Lower lobe of right lung (tissue), 2 donors: ENCODE measurements at regions not wholly inside any gene's neighbourhood (a gene's known extent, or its start where the extent isn't known, plus 50 kb on each side); places are given as distances from the start of the nearest gene placed in this dataset.
"Not testable (repeated sequence)": the region's sequence is repeated elsewhere in the genome, so short reads cannot be mapped to it uniquely, and the experiment has no call there.

Source experiments
- ATAC-seq, 2 donors: fragments of 200-7000 bp; cut with Tn5 transposase; one replicate each; pipeline ENCODE4 v1.9.1; 2020 to 2022; ENCODE audit warnings: mild to moderate bottlenecking in 2 of 2, moderate library complexity in 2 of 2
- DNase-seq: peaks from one replicate; pipeline ENCODE4 v3.0.0-alpha.2; 2020
- H3K27ac ChIP-seq: fragments of 200-600 bp; one replicate; pipeline ENCODE4 v1.8.0; 2022
- H3K27me3 ChIP-seq: fragments of 200-600 bp; one replicate; pipeline ENCODE4 v1.8.0; 2022; ENCODE audit warnings: low read depth
- H3K36me3 ChIP-seq: fragments of 200-600 bp; one replicate; pipeline ENCODE4 v1.8.0; 2022; ENCODE audit warnings: mild to moderate bottlenecking
- H3K4me1 ChIP-seq: fragments of 200-600 bp; one replicate; pipeline ENCODE4 v1.8.0; 2022
- H3K4me3 ChIP-seq: fragments of 200-600 bp; one replicate; pipeline ENCODE4 v1.8.0; 2022; ENCODE audit warnings: mild to moderate bottlenecking
- H3K9me3 ChIP-seq: fragments of 200-600 bp; one replicate; pipeline ENCODE4 v1.8.0; 2022
- intact Hi-C: fragments of 100-400 bp; cut with DNase I; formaldehyde crosslinking; loops from one replicate; pipeline ENCODE4 v1.11.0; 2022
- TF ChIP-seq, protein P1 (sequence below): fragments of 200-600 bp; IDR thresholded peaks from one replicate; pipeline ENCODE4 v1.8.0; 2022; ENCODE audit warnings: antibody characterized with exemption, mild to moderate bottlenecking
- donor health status: DM: no; HTN: yes; CAD: no; lungs with severe emphysema.

- Histone ChIP-seq H3K9me3 (no peaks in the 10 kb centered on the region), H3K27me3 (no peaks in the 10 kb centered on the region), H3K27ac (no peak overlapping the region), H3K4me1 (peaks cover 13% of the 10 kb centered on the region), H3K4me3 (no peak overlapping the region), H3K36me3 (no peaks in the 10 kb centered on the region)
- no peak for DNase-seq
- no peak for ATAC-seq
- intact Hi-C loops = no loop called here
- TF ChIP-seq, protein P1, sequence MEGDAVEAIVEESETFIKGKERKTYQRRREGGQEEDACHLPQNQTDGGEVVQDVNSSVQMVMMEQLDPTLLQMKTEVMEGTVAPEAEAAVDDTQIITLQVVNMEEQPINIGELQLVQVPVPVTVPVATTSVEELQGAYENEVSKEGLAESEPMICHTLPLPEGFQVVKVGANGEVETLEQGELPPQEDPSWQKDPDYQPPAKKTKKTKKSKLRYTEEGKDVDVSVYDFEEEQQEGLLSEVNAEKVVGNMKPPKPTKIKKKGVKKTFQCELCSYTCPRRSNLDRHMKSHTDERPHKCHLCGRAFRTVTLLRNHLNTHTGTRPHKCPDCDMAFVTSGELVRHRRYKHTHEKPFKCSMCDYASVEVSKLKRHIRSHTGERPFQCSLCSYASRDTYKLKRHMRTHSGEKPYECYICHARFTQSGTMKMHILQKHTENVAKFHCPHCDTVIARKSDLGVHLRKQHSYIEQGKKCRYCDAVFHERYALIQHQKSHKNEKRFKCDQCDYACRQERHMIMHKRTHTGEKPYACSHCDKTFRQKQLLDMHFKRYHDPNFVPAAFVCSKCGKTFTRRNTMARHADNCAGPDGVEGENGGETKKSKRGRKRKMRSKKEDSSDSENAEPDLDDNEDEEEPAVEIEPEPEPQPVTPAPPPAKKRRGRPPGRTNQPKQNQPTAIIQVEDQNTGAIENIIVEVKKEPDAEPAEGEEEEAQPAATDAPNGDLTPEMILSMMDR = peak; percentile 72
Observed at GRCh38 chr6:27161946-27162603, 85.4 kb upstream of the PRSS16 start.

DNA sequence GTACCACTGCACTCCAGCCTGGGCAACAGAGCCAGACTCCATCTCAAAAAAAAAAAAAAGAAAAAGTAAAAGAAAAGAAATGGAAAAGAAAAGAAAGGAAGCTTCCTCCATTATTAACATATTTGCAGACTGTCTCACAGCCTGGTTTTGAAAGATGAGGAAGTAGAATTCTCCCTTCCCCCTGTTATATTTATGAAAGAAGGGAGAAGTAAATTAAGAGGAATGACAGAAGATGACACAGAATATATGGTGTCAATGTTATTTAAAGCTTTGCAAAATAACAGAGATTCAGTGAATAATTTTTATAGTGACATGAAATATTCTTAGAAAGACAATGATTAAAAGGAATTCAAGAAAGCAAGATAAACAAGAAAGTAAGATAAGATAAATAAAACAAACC lies 83.7 kb upstream of the PRSS16 start:
- TF ChIP-seq, protein P1 = no peak
- ATAC-seq (no peak), DNase-seq (no peak)
- no peaks in the 10 kb centered on the region for H3K36me3 ChIP-seq
- no peak overlapping the region for H3K27ac ChIP-seq
- H3K27me3 ChIP-seq = no peaks in the 10 kb centered on the region
- no peaks in the 10 kb centered on the region for H3K9me3 ChIP-seq
- no peaks in the 10 kb centered on the region for H3K4me1 ChIP-seq
- intact Hi-C loops = no loop called here
- H3K4me3 ChIP-seq = no peak overlapping the region

DNA sequence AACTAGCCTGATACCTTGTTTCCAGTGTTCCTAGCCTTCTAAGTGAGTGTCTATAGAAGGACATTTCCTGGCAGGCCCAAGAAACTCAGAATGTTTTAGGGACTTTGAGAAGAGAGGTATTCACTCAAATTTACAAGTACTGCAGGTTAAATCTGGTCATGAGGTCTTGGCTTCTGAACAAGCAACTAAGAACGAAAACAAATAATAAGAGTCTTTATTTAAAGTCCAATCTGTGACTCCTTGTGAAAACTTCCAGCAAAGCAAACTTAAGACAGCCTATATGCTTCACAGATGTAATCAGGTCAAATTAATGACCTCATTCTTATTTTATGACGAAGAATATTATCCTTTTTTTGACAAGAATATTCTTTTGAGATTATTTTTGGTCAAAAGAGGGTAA lies 79.4 kb upstream of the PRSS16 start:
- no peaks in the 10 kb centered on the region for H3K4me1 ChIP-seq
- intact Hi-C loops = no loop called here
- ATAC-seq (peak in 1 of 2 donors; percentile 42), DNase-seq (no peak)
- H3K27me3 ChIP-seq = no peaks in the 10 kb centered on the region
- H3K4me3 ChIP-seq = no peak overlapping the region
- no peaks in the 10 kb centered on the region for H3K9me3 ChIP-seq
- TF ChIP-seq, protein P1 = no peak
- no peak overlapping the region for H3K27ac ChIP-seq
- H3K36me3 ChIP-seq = no peaks in the 10 kb centered on the region

DNA sequence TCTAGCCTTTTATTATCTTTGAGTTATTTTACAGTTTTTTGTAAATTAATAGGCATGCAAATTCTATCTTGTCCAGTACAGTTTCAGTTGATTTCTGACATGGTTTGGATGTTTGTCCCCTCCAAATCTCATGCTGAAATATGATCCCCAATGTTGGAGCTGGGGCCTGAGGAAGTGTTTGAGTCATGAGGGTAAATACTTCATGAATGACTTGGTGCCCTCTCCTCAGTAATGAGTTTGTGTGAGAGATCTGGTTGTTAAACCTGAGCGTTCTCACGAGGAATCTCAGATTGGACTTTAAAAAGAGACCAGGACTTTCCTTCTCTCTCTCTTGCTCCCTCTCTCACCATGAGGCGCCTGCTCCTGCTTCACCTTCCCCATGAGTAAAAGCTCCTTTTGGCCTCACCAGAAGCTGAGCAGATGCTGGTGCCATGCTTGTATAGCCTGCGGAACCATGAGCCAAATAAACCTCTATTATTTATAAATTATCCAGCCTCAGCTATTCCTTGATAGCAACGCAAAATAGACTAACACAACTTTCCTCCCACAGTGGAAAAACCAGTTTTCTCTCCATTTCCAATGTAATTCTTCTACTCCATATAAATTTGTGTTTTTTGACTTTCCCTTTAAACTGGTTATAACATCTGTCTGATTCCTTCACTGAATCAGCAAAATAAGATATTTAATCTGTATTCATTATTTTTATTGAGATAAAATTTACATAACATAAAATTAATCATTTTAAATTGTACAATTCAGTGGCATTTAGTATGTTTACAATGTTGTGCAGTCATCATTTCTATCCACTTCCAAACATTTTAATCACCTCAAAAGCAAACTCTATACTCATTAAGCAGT lies 78.7 kb upstream of the PRSS16 start:
- DNase-seq (no peak), ATAC-seq (peak in 1 of 2 donors; percentile 51)
- no peaks in the 10 kb centered on the region for H3K36me3 ChIP-seq
- intact Hi-C loops = no loop called here
- no peaks in the 10 kb centered on the region for H3K4me1 ChIP-seq
- no peak overlapping the region for H3K4me3 ChIP-seq
- TF ChIP-seq, protein P1 = no peak
- no peaks in the 10 kb centered on the region for H3K9me3 ChIP-seq
- no peak overlapping the region for H3K27ac ChIP-seq
- no peaks in the 10 kb centered on the region for H3K27me3 ChIP-seq

DNA sequence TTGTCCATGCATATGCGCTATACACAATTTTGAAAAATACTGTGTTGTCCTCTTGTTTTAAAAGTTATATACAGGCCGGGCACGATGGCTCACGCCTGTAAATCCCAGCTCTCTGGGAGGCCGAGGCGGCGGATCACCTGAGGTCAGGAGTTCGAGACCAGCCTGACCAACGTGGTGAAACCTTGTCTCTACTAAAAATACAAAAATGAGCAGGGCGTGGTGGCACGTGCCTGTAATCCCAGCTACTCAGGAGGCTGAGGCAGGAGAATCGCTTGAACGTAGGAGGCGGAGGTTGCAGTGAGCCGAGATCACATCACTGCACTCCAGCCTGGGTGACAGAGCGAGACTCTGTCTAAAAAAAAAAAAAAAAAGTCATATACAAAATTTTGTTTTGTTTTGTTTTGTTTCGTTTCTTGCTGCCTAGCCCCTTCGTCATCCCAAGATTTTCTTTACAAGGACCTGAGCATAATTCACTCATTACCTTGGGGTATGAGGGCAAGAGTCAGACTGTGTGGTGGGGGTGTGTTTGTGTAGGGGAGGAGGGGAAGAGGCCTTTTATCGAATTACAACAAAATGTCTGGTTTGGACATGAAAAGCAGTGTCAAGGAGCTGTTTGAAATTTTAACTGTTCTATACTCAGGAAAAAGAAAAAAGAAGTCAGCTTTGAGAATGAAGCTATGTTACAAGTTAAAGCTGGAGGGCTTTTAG lies 74.8 kb upstream of the PRSS16 start:
- DNase-seq, H3K4me3 ChIP-seq, H3K27me3 ChIP-seq, H3K9me3 ChIP-seq, H3K36me3 ChIP-seq, intact Hi-C loops, ATAC-seq, H3K27ac ChIP-seq, H3K4me1 ChIP-seq: not testable (repeated sequence)

- H3K4me3 ChIP-seq, ATAC-seq, H3K4me1 ChIP-seq, DNase-seq, H3K27ac ChIP-seq, H3K36me3 ChIP-seq, H3K27me3 ChIP-seq, intact Hi-C loops, H3K9me3 ChIP-seq: not testable (repeated sequence)
Observed at GRCh38 chr6:27173232-27173601, 74.3 kb upstream of the PRSS16 start.
